DOHH2 (cell line): ENCODE measurements at regions not wholly inside any gene's neighbourhood (a gene's known extent, or its start where the extent isn't known, plus 50 kb on each side); places are given as distances from the start of the nearest gene placed in this dataset.

ENCODE experiments used
- H3F3A ChIP-seq: fragments of 200-600 bp; sonication (generic), shearing (Covaris generic); 2 replicates; pipeline ENCODE4 v1.6.0; 2016; ENCODE audit warnings: antibody characterized with exemption, mild to moderate bottlenecking; ENCODE audit not compliant: control insufficient read depth, insufficient read depth
- H3K27ac ChIP-seq: fragments of 200-600 bp; sonication (generic); 2 replicates; pipeline ENCODE4 v1.5.1; 2014; ENCODE audit warnings: low read depth, mild to moderate bottlenecking, low read length, moderate library complexity
- H3K27me3 ChIP-seq: fragments of 200-600 bp; sonication (generic); 2 replicates; pipeline ENCODE4 v1.6.1; 2014; ENCODE audit warnings: mild to moderate bottlenecking, low read length, mixed read lengths; ENCODE audit not compliant: control insufficient read depth
- H3K36me3 ChIP-seq: fragments of 200-600 bp; sonication (generic); 2 replicates; pipeline ENCODE4 v1.6.1; 2014; ENCODE audit warnings: mild to moderate bottlenecking, low read length, moderate library complexity, mixed read lengths; ENCODE audit not compliant: control insufficient read depth
- H3K4me1 ChIP-seq: fragments of 200-600 bp; sonication (generic); 2 replicates; pipeline ENCODE4 v1.6.1; 2014; ENCODE audit warnings: mild to moderate bottlenecking, low read length, mixed read lengths; ENCODE audit not compliant: control insufficient read depth
- H3K4me2 ChIP-seq: fragments of 200-600 bp; sonication (generic); 2 replicates; pipeline ENCODE4 v1.6.0; 2014; ENCODE audit warnings: mild to moderate bottlenecking, low read length, moderate library complexity
- H3K4me3 ChIP-seq: fragments of 200-600 bp; sonication (generic); 2 replicates; pipeline ENCODE4 v1.5.1; 2014; ENCODE audit warnings: mild to moderate bottlenecking, low read length, mixed read lengths
- H3K79me2 ChIP-seq: fragments of 200-600 bp; sonication (generic); 2 replicates; pipeline ENCODE4 v1.6.1; 2014; ENCODE audit warnings: mild to moderate bottlenecking, low read length, mixed read lengths; ENCODE audit not compliant: control insufficient read depth
- H3K9me2 ChIP-seq: fragments of 200-600 bp; sonication (generic); replicated peaks from 2 replicates; pipeline ENCODE4 v1.6.1; 2014; ENCODE audit warnings: mild to moderate bottlenecking, low read length, mixed read lengths; ENCODE audit not compliant: control insufficient read depth
- H3K9me3 ChIP-seq: fragments of 200-600 bp; sonication (generic); 2 replicates; pipeline ENCODE4 v1.6.1; 2014; ENCODE audit warnings: antibody characterized with exemption, low read length, mixed read lengths; ENCODE audit not compliant: control insufficient read depth, insufficient read depth
- H4K20me1 ChIP-seq: fragments of 200-600 bp; sonication (generic); 2 replicates; pipeline ENCODE4 v1.6.0; 2014; ENCODE audit warnings: low read depth, mild to moderate bottlenecking, antibody characterized with exemption, low read length, moderate library complexity; ENCODE audit not compliant: control insufficient read depth, insufficient read depth
- EZH2phosphoT487 ChIP-seq: fragments of 200-600 bp; sonication (generic); IDR thresholded peaks from 2 replicates; pipeline ENCODE4 v1.6.1; 2017; ENCODE audit warnings: borderline replicate concordance, mild to moderate bottlenecking, antibody characterized with exemption, low read length, moderate library complexity, mixed read lengths
- TF ChIP-seq, protein P1 (sequence below): fragments of 200-600 bp; sonication (generic); IDR thresholded peaks from one replicate; pipeline ENCODE4 v1.5.1; 2014; ENCODE audit warnings: antibody characterized with exemption, mild to moderate bottlenecking, low read depth, low read length; ENCODE audit not compliant: poor library complexity, severe bottlenecking

DNA sequence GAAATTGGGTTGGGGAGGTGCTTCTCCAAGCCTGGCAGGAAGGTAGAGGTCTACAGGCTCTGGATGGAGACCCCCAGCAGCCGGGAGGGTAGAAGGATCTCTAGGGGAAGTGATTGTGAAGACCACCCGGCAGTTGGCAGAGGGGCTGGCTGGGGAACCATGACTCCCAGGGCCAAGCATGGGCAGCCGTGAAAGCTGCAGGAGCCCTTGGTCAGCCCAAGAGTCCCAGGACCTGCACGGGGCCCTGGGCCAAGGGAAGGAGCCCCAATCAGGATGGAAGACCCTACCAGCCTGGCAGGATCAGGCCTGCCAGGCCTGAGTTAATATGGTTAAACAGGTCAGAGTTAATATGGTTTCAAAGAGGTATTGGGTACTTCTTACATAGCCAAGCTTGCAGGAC lies 126.3 kb upstream of the NANOS1 start:
- no peaks in the 10 kb centered on the region for H3K27me3 ChIP-seq
- H3K9me2 ChIP-seq: no peaks in the 10 kb centered on the region
- no peak overlapping the region for H3K27ac ChIP-seq
- no peaks in the 10 kb centered on the region for H3K36me3 ChIP-seq
- TF ChIP-seq, protein P1, sequence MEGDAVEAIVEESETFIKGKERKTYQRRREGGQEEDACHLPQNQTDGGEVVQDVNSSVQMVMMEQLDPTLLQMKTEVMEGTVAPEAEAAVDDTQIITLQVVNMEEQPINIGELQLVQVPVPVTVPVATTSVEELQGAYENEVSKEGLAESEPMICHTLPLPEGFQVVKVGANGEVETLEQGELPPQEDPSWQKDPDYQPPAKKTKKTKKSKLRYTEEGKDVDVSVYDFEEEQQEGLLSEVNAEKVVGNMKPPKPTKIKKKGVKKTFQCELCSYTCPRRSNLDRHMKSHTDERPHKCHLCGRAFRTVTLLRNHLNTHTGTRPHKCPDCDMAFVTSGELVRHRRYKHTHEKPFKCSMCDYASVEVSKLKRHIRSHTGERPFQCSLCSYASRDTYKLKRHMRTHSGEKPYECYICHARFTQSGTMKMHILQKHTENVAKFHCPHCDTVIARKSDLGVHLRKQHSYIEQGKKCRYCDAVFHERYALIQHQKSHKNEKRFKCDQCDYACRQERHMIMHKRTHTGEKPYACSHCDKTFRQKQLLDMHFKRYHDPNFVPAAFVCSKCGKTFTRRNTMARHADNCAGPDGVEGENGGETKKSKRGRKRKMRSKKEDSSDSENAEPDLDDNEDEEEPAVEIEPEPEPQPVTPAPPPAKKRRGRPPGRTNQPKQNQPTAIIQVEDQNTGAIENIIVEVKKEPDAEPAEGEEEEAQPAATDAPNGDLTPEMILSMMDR: no peak
- no peak for TF ChIP-seq EZH2phosphoT487
- H4K20me1 ChIP-seq: no peaks in the 10 kb centered on the region
- H3K9me3 ChIP-seq: no peaks in the 10 kb centered on the region
- H3K4me2 ChIP-seq: no peak overlapping the region
- no peak overlapping the region for H3K4me3 ChIP-seq
- no peaks in the 10 kb centered on the region for H3F3A ChIP-seq
- H3K4me1 ChIP-seq: no peaks in the 10 kb centered on the region
- H3K79me2 ChIP-seq: no peaks in the 10 kb centered on the region

DNA sequence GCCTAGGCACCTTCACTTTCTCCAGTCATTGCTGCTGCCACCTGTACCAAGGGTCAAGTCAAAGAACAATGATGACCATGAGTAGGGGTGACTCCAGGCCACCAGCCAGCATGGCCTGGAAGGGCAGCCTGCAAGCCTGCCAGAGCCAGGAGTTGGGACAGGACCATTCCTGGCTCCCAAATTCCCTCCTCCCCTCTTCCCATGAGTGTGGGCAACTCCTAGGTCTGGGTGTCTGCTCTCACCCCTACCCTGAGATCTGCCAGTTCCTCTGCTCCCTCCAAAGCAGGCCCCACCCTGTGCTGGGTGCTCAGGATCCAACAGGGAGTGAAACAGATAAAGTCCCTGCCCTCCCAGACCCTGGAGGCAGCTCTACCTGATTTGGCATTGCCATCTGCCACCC lies 125.8 kb upstream of the NANOS1 start:
- H3K27ac ChIP-seq: no peak overlapping the region
- H3K9me2 ChIP-seq: no peaks in the 10 kb centered on the region
- TF ChIP-seq, protein P1: no peak
- TF ChIP-seq EZH2phosphoT487: no peak
- no peaks in the 10 kb centered on the region for H3F3A ChIP-seq
- H3K79me2 ChIP-seq: no peaks in the 10 kb centered on the region
- H4K20me1 ChIP-seq: no peaks in the 10 kb centered on the region
- no peaks in the 10 kb centered on the region for H3K9me3 ChIP-seq
- no peaks in the 10 kb centered on the region for H3K4me1 ChIP-seq
- no peak overlapping the region for H3K4me3 ChIP-seq
- H3K27me3 ChIP-seq: no peaks in the 10 kb centered on the region
- no peaks in the 10 kb centered on the region for H3K36me3 ChIP-seq
- H3K4me2 ChIP-seq: no peak overlapping the region

DNA sequence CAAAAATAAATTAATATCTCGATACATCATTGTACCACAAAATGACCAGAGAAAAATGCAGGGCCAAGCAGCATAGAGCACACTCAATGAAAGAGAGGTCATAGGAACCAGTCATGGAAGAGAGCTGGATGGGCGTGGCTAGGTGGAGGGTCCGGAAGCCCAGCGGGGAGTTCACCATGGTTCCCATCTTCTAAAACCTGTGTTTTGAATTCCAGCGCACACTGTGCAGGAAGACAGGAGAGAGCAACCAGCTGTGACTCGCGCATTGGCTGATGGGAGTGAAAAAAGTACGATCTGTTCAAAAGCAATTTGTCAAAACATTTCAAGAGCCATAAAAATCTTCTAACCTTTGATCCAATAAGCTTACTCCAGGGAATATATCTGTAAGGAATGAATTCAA lies 125.2 kb upstream of the NANOS1 start:
- Histone ChIP-seq H3K4me3 (no peak overlapping the region), H3F3A (no peaks in the 10 kb centered on the region), H3K27ac (no peak overlapping the region), H3K9me2 (no peaks in the 10 kb centered on the region), H3K4me1 (no peaks in the 10 kb centered on the region), H4K20me1 (no peaks in the 10 kb centered on the region), H3K36me3 (no peaks in the 10 kb centered on the region), H3K9me3 (no peaks in the 10 kb centered on the region), H3K27me3 (no peaks in the 10 kb centered on the region), H3K79me2 (no peaks in the 10 kb centered on the region), H3K4me2 (no peak overlapping the region)
- TF ChIP-seq, protein P1: no peak
- TF ChIP-seq EZH2phosphoT487: no peak

- Histone ChIP-seq H3K9me3 (no peaks in the 10 kb centered on the region), H3K4me2 (no peak overlapping the region), H3K27me3 (no peaks in the 10 kb centered on the region), H3K79me2 (no peaks in the 10 kb centered on the region), H3K9me2 (no peaks in the 10 kb centered on the region), H4K20me1 (no peaks in the 10 kb centered on the region), H3K4me3 (no peak overlapping the region), H3K27ac (no peak overlapping the region), H3K4me1 (no peaks in the 10 kb centered on the region), H3F3A (no peaks in the 10 kb centered on the region), H3K36me3 (no peaks in the 10 kb centered on the region)
- no peak for TF ChIP-seq EZH2phosphoT487
- TF ChIP-seq, protein P1: no peak
Measured at GRCh38 chr10:118907051-118907450, 122.5 kb upstream of the NANOS1 start.
